DMS153 treated with DMSO at 0.1 percent for 48 hours (cell line): ENCODE measurements at regions not wholly inside any gene's neighbourhood (a gene's known extent, or its start where the extent isn't known, plus 50 kb on each side); places are given as distances from the start of the nearest gene placed in this dataset.

Source experiments
- DNase-seq: peaks from one replicate; lab custom pipeline; 2025; ENCODE audit not compliant: unreplicated experiment; lab: John Stamatoyannopoulos, UW

DNA sequence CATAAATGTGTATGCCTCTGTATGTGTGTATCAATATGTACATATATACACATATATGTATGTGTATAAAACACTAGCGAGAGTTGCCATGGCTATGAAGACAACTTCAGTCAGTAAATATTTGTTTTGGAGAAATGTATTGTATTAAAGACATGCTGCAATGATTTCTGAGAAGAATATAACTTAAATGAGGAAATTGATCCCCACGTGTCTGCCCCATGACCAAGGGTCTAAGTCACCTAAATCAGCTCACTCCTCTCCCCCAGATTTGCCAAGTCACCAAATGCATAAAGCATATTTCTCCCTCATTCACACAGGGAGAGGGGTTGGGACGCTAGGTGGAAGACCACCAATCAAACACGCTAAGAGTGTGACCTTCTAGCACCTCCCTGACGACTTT is 58.3 kb upstream of the LYST start:
- no peak for DNase-seq

GRCh38 chr1:235923466-235924021 is 56.8 kb upstream of the LYST start:
- DNase-seq = peak; percentile 10

- DNase-seq = no peak
Observed at GRCh38 chr1:235920596-235921375, 54.1 kb upstream of the LYST start.

- DNase-seq = no peak
Observed at GRCh38 chr1:235919833-235920441, 53.2 kb upstream of the LYST start.

DNA sequence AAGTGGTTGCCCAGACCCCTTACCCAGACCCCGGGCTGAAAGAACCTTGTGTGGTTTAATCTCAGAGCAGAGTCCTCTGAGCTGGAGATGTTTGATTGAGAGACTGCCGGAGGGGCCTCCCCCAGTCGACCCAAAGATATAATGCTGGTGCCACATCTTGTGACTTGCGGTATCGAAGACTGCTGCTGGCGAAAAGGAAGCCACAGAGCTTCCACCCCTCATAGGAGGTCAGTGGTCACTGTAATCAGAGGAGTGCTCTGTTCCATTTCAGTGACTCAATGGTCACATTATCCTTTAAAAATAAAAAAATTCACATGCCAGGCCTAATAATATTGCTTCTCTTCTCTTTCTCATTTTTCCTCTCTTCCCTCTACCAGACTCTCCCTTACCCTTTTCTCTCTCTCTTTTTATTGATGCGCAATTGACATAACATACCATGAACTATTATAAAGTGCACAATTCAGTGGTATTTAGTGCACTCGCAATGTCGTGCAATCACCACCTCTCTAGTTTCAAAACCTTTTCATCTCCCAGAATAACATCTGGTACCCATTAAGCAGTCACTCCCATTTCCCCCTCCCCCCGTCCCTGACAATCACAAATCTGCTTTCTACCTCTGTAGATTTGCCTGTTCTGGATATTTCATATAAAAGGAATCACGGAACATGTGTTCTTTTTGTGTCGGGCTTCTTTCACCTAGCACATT is 52.6 kb upstream of the LYST start:
- no peak for DNase-seq

DNA sequence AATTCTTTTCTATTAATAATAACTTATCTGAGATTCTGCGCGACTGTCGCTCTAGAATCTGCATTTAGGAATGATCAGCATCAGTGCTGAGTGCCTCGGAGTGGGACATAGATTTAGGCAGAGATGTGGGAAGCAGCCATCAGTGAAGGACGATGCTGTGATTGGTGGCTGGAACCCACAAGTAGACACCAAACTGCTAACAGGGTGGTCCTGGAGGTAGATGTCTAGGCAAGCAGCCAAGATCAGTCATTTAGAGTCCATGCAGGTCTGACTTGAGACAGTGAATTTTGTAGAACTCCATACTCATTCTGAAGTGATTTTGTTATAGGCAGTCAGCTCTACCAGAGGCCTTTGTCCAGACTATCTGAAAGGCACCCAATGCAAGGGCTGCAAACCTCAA is 51.8 kb upstream of the LYST start:
- DNase-seq = no peak

GRCh38 chr1:235918032-235918431 is 51.3 kb upstream of the LYST start:
- DNase-seq = no peak

DNA sequence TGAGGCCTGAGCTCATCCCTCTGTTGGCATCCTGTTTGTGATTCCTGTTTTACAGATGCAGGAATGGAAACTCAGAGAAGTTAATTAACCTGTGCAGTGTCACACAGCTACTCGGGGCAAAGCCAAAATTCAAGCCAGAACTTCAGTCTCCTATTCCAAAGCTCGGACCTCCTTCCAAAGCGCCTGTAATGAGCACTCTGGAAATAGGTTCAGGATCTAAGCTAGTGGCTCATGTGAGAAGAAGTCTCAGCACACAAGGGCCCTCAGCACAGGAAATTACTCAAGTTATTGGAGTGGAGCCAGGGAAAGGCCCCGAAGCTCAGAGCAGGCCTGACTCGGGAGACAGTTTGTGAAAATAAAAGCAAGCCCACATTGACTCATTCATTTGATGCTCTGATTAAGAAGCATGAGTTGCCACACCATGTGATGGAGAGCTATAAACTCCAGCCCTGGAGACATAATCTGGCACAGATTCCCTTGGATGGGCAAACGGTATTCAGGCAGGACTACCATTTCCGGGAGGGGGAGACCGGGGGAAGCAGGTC is 50.6 kb upstream of the LYST start:
- peak; percentile 6 for DNase-seq
